ENCODE measurements at regions not wholly inside any gene's neighbourhood (a gene's known extent, or its start where the extent isn't known, plus 50 kb on each side); places are given as distances from the start of the nearest gene placed in this dataset.
"Not testable (repeated sequence)": the region's sequence is repeated elsewhere in the genome, so short reads cannot be mapped to it uniquely, and the experiment has no call there.

GRCh38 chr10:4405828-4406227 lies 420.2 kb upstream of the AKR1E2 start:
- Histone ChIP-seq H2AFZ (ENCODE audit: low read depth, low read length) (no peak overlapping the region), H3K4me2 (ENCODE audit: insufficient read depth, low read length) (no peak overlapping the region), H3K9me3 (ENCODE audit: insufficient read depth, low read length, severe bottlenecking) (no peaks in the 10 kb centered on the region), H4K20me1 (ENCODE audit: insufficient read depth, low read length) (no peaks in the 10 kb centered on the region), H3K9ac (ENCODE audit: low read depth, low read length) (no peak overlapping the region), H3K79me2 (ENCODE audit: insufficient read depth, low read length) (no peaks in the 10 kb centered on the region), H3K27ac (ENCODE audit: low read length) (no peak overlapping the region), H3K27me3 (ENCODE audit: insufficient read depth, low read length, poor library complexity) (no peaks in the 10 kb centered on the region), H3K36me3 (ENCODE audit: insufficient read depth, low read length) (no peaks in the 10 kb centered on the region), H3K4me3 (ENCODE audit: low read depth in 1 of 2, low read length in 2 of 2) (no peak overlapping the region), H3K4me1 (ENCODE audit: insufficient read depth, low read length) (peaks cover 11% of the 10 kb centered on the region)
- DNase-seq = no peak
- no peak for ATAC-seq (ENCODE audit: insufficient read depth, low read depth)
- TF ChIP-seq CTCF (IDR thresholded peaks at IDR 0.05; ENCODE audit: borderline replicate concordance, extremely low read depth, low read length, poor library complexity, severe bottlenecking) = no peak
- TF ChIP-seq EZH2 (IDR thresholded peaks at IDR 0.05; ENCODE audit: borderline replicate concordance, low read depth, low read length, severe bottlenecking) = no peak

- ATAC-seq (ENCODE audit: insufficient read depth, low read depth) (no peak), DNase-seq (no peak)
- TF ChIP-seq CTCF (IDR thresholded peaks at IDR 0.05; ENCODE audit: borderline replicate concordance, extremely low read depth, low read length, poor library complexity, severe bottlenecking) (no peak), EZH2 (IDR thresholded peaks at IDR 0.05; ENCODE audit: borderline replicate concordance, low read depth, low read length, severe bottlenecking) (no peak)
- Histone ChIP-seq H3K9me3 (ENCODE audit: insufficient read depth, low read length, severe bottlenecking) (no peaks in the 10 kb centered on the region), H3K4me3 (ENCODE audit: low read depth in 1 of 2, low read length in 2 of 2) (no peak overlapping the region), H3K79me2 (ENCODE audit: insufficient read depth, low read length) (no peaks in the 10 kb centered on the region), H2AFZ (ENCODE audit: low read depth, low read length) (no peak overlapping the region), H3K27ac (ENCODE audit: low read length) (no peak overlapping the region), H3K27me3 (ENCODE audit: insufficient read depth, low read length, poor library complexity) (no peaks in the 10 kb centered on the region), H3K36me3 (ENCODE audit: insufficient read depth, low read length) (no peaks in the 10 kb centered on the region), H3K4me1 (ENCODE audit: insufficient read depth, low read length) (peaks cover 11% of the 10 kb centered on the region), H3K9ac (ENCODE audit: low read depth, low read length) (no peak overlapping the region), H3K4me2 (ENCODE audit: insufficient read depth, low read length) (no peak overlapping the region), H4K20me1 (ENCODE audit: insufficient read depth, low read length) (no peaks in the 10 kb centered on the region)
Observed at GRCh38 chr10:4403638-4404252, 422.3 kb upstream of the AKR1E2 start.

- H3K27me3 ChIP-seq (ENCODE audit: insufficient read depth, low read length, poor library complexity); H3K27ac ChIP-seq (ENCODE audit: low read length); H3K36me3 ChIP-seq (ENCODE audit: insufficient read depth, low read length); H4K20me1 ChIP-seq (ENCODE audit: insufficient read depth, low read length); H3K9me3 ChIP-seq (ENCODE audit: insufficient read depth, low read length, severe bottlenecking); DNase-seq; H2AFZ ChIP-seq (ENCODE audit: low read depth, low read length); H3K79me2 ChIP-seq (ENCODE audit: insufficient read depth, low read length); H3K9ac ChIP-seq (ENCODE audit: low read depth, low read length); H3K4me1 ChIP-seq (ENCODE audit: insufficient read depth, low read length); H3K4me3 ChIP-seq (ENCODE audit: low read depth in 1 of 2, low read length in 2 of 2); H3K4me2 ChIP-seq (ENCODE audit: insufficient read depth, low read length); ATAC-seq (ENCODE audit: insufficient read depth, low read depth): not testable (repeated sequence)
Observed at GRCh38 chr10:4401080-4401479, 424.9 kb upstream of the AKR1E2 start.

- no peak overlapping the region for H3K9ac ChIP-seq (ENCODE audit: low read depth, low read length)
- no peak for TF ChIP-seq EZH2 (IDR thresholded peaks at IDR 0.05; ENCODE audit: borderline replicate concordance, low read depth, low read length, severe bottlenecking)
- no peak for TF ChIP-seq CTCF (IDR thresholded peaks at IDR 0.05; ENCODE audit: borderline replicate concordance, extremely low read depth, low read length, poor library complexity, severe bottlenecking)
- H4K20me1 ChIP-seq (ENCODE audit: insufficient read depth, low read length) = no peaks in the 10 kb centered on the region
Observed at GRCh38 chr10:4399556-4399955, 426.5 kb upstream of the AKR1E2 start.

More at GRCh38 chr10:4399556-4399955, 426.5 kb upstream of the AKR1E2 start:
- Histone ChIP-seq H3K4me2 (ENCODE audit: insufficient read depth, low read length) (no peak overlapping the region), H3K27me3 (ENCODE audit: insufficient read depth, low read length, poor library complexity) (no peaks in the 10 kb centered on the region), H3K9me3 (ENCODE audit: insufficient read depth, low read length, severe bottlenecking) (no peaks in the 10 kb centered on the region), H3K27ac (ENCODE audit: low read length) (no peak overlapping the region), H3K36me3 (ENCODE audit: insufficient read depth, low read length) (no peaks in the 10 kb centered on the region), H2AFZ (ENCODE audit: low read depth, low read length) (no peak overlapping the region), H3K4me1 (ENCODE audit: insufficient read depth, low read length) (no peaks in the 10 kb centered on the region), H3K79me2 (ENCODE audit: insufficient read depth, low read length) (no peaks in the 10 kb centered on the region), H3K4me3 (ENCODE audit: low read depth in 1 of 2, low read length in 2 of 2) (no peak overlapping the region)
- no peak for DNase-seq
- no peak for ATAC-seq (ENCODE audit: insufficient read depth, low read depth)

Measured in DND-41 (cell line).